ENCODE measurements at regions not wholly inside any gene's neighbourhood (a gene's known extent, or its start where the extent isn't known, plus 50 kb on each side); places are given as distances from the start of the nearest gene placed in this dataset.

- TF ChIP-seq CTCF (IDR thresholded peaks at IDR 0.05) (no peak), ZFX (IDR thresholded peaks at IDR 0.05; ENCODE audit: borderline replicate concordance) (no peak)
- no peak overlapping the region for H3K27ac ChIP-seq
These were observed 177.0 kb upstream of the SLC35G4 start for GRCh38 chr18:11432360-11432811.

- no peak overlapping the region for H3K27ac ChIP-seq
- TF ChIP-seq ZFX (IDR thresholded peaks at IDR 0.05; ENCODE audit: borderline replicate concordance) (no peak), CTCF (IDR thresholded peaks at IDR 0.05) (no peak)
These were observed 179.5 kb upstream of the SLC35G4 start for GRCh38 chr18:11429876-11430275.

GRCh38 chr18:11425211-11425610 lies 184.2 kb upstream of the SLC35G4 start:
- no peak for TF ChIP-seq ZFX (IDR thresholded peaks at IDR 0.05; ENCODE audit: borderline replicate concordance)
- TF ChIP-seq CTCF (IDR thresholded peaks at IDR 0.05): no peak
- H3K27ac ChIP-seq: no peak overlapping the region

- TF ChIP-seq ZFX (IDR thresholded peaks at IDR 0.05; ENCODE audit: borderline replicate concordance) (no peak), CTCF (IDR thresholded peaks at IDR 0.05) (no peak)
These were observed 190.1 kb upstream of the SLC35G4 start for GRCh38 chr18:11419338-11419737.

GRCh38 chr18:11412811-11413210 lies 196.6 kb upstream of the SLC35G4 start:
- TF ChIP-seq CTCF (IDR thresholded peaks at IDR 0.05) (no peak), ZFX (IDR thresholded peaks at IDR 0.05; ENCODE audit: borderline replicate concordance) (no peak)
- no peak overlapping the region for H3K27ac ChIP-seq

More at GRCh38 chr18:11419338-11419737, 190.1 kb upstream of the SLC35G4 start:
- no peak overlapping the region for H3K27ac ChIP-seq

- H3K27ac ChIP-seq: no peak overlapping the region
These were observed 198.3 kb upstream of the SLC35G4 start for GRCh38 chr18:11411048-11411447.

More at GRCh38 chr18:11411048-11411447, 198.3 kb upstream of the SLC35G4 start:
- TF ChIP-seq ZFX (IDR thresholded peaks at IDR 0.05; ENCODE audit: borderline replicate concordance): no peak
- no peak for TF ChIP-seq CTCF (IDR thresholded peaks at IDR 0.05)

Measured in 22Rv1 (cell line).